HEK293 (cell line): ENCODE measurements at regions not wholly inside any gene's neighbourhood (a gene's known extent, or its start where the extent isn't known, plus 50 kb on each side); places are given as distances from the start of the nearest gene placed in this dataset.

Experiments
- HOXA7 ChIP-seq: sonication (generic); formaldehyde crosslinking; IDR thresholded peaks from 2 replicates; pipeline ENCODE4 v1.8.1; 2022; ENCODE audit warnings: missing genetic modification reagents, borderline replicate concordance
- IKZF3 ChIP-seq: fragments of 450-650 bp; IDR thresholded peaks from 2 replicates; pipeline ENCODE4 v1.5.0; 2018; ENCODE audit warnings: missing biosample characterization, mild to moderate bottlenecking, missing genetic modification characterization, moderate library complexity
- SP2 ChIP-seq: fragments of 450-650 bp; formaldehyde crosslinking; IDR thresholded peaks from 2 replicates; pipeline ENCODE4 v1.5.1; 2016; ENCODE audit warnings: missing biosample characterization, missing genetic modification characterization
- TCF7L2 ChIP-seq: IDR thresholded peaks from 2 replicates; pipeline ENCODE4 v1.6.1; 2011; ENCODE audit warnings: low read depth, mild to moderate bottlenecking, inconsistent platforms, low read length, moderate library complexity, borderline replicate concordance
- ZIC2 ChIP-seq: fragments of 450-650 bp; formaldehyde crosslinking; IDR thresholded peaks from 2 replicates; pipeline ENCODE4 v1.5.1; 2016; ENCODE audit warnings: missing biosample characterization, missing genetic modification characterization
- ZNF112 ChIP-seq: fragments of 450-650 bp; formaldehyde crosslinking; IDR thresholded peaks from 2 replicates; pipeline ENCODE4 v1.5.0; 2017; ENCODE audit warnings: missing biosample characterization, missing genetic modification characterization
- ZNF140 ChIP-seq: fragments of 450-650 bp; formaldehyde crosslinking; IDR thresholded peaks from 2 replicates; pipeline ENCODE4 v1.5.1; 2016; ENCODE audit warnings: missing biosample characterization, missing genetic modification characterization
- ZNF175 ChIP-seq: fragments of 450-650 bp; formaldehyde crosslinking; IDR thresholded peaks from 2 replicates; pipeline ENCODE4 v1.5.1; 2016; ENCODE audit warnings: missing biosample characterization, missing genetic modification characterization
- ZNF184 ChIP-seq: fragments of 450-650 bp; IDR thresholded peaks from 2 replicates; pipeline ENCODE4 v1.5.1; 2018; ENCODE audit warnings: missing biosample characterization, mild to moderate bottlenecking, missing genetic modification characterization
- ZNF221 ChIP-seq: fragments of 450-650 bp; formaldehyde crosslinking; IDR thresholded peaks from 2 replicates; pipeline ENCODE4 v1.5.1; 2017; ENCODE audit warnings: missing biosample characterization, missing genetic modification characterization, borderline replicate concordance
- ZNF223 ChIP-seq: fragments of 450-650 bp; formaldehyde crosslinking; IDR thresholded peaks from 2 replicates; pipeline ENCODE4 v1.5.1; 2016; ENCODE audit warnings: missing biosample characterization, missing genetic modification characterization
- ZNF248 ChIP-seq: fragments of 450-650 bp; formaldehyde crosslinking; IDR thresholded peaks from 2 replicates; pipeline ENCODE4 v1.5.1; 2017; ENCODE audit warnings: missing biosample characterization, missing genetic modification characterization
- ZNF324 ChIP-seq: fragments of 450-650 bp; formaldehyde crosslinking; IDR thresholded peaks from 2 replicates; pipeline ENCODE4 v1.5.1; 2016; ENCODE audit warnings: missing biosample characterization, missing genetic modification characterization
- ZNF350 ChIP-seq: fragments of 450-650 bp; formaldehyde crosslinking; IDR thresholded peaks from 2 replicates; pipeline ENCODE4 v1.5.0; 2017; ENCODE audit warnings: missing biosample characterization, mild to moderate bottlenecking, missing genetic modification characterization
- ZNF391 ChIP-seq: fragments of 450-650 bp; formaldehyde crosslinking; IDR thresholded peaks from 2 replicates; pipeline ENCODE4 v1.5.1; 2016; ENCODE audit warnings: low read depth, missing biosample characterization, missing genetic modification characterization, borderline replicate concordance
- ZNF48 ChIP-seq: fragments of 450-650 bp; formaldehyde crosslinking; IDR thresholded peaks from 2 replicates; pipeline ENCODE4 v1.5.1; 2016; ENCODE audit warnings: missing biosample characterization, missing genetic modification characterization
- ZNF501 ChIP-seq: fragments of 450-650 bp; formaldehyde crosslinking; IDR thresholded peaks from 2 replicates; pipeline ENCODE4 v1.5.1; 2016; ENCODE audit warnings: missing biosample characterization, missing genetic modification characterization
- ZNF529 ChIP-seq: fragments of 450-650 bp; formaldehyde crosslinking; IDR thresholded peaks from 2 replicates; pipeline ENCODE4 v1.5.1; 2017; ENCODE audit warnings: missing genetic modification characterization, missing biosample characterization; ENCODE audit not compliant: insufficient replicate concordance
- ZNF707 ChIP-seq: fragments of 450-650 bp; formaldehyde crosslinking; IDR thresholded peaks from 2 replicates; pipeline ENCODE4 v1.5.1; 2016; ENCODE audit warnings: missing biosample characterization, missing genetic modification characterization
- ZNF768 ChIP-seq: fragments of 450-650 bp; formaldehyde crosslinking; IDR thresholded peaks from 2 replicates; pipeline ENCODE4 v1.5.1; 2018; ENCODE audit warnings: missing biosample characterization, mild to moderate bottlenecking, missing genetic modification characterization
- ZNF776 ChIP-seq: fragments of 450-650 bp; formaldehyde crosslinking; IDR thresholded peaks from 2 replicates; pipeline ENCODE4 v1.5.0; 2017; ENCODE audit warnings: missing biosample characterization, missing genetic modification characterization, borderline replicate concordance
- ZNF837 ChIP-seq: fragments of 450-650 bp; formaldehyde crosslinking; IDR thresholded peaks from 2 replicates; pipeline ENCODE4 v1.5.1; 2016; ENCODE audit warnings: missing biosample characterization, missing genetic modification characterization
- ZSCAN30 ChIP-seq: fragments of 450-650 bp; IDR thresholded peaks from 2 replicates; pipeline ENCODE4 v1.5.1; 2018; ENCODE audit warnings: missing biosample characterization, mild to moderate bottlenecking, missing genetic modification characterization, moderate library complexity
- TF ChIP-seq, protein P1 (sequence below): fragments of 450-650 bp; formaldehyde crosslinking; IDR thresholded peaks from 2 replicates; pipeline ENCODE4 v1.5.1; 2016; ENCODE audit warnings: missing biosample characterization, missing genetic modification characterization
- TF ChIP-seq, protein P2 (sequence below): fragments of 450-650 bp; formaldehyde crosslinking; conservative IDR thresholded peaks from 2 replicates; pipeline ENCODE4 v1.5.1; 2016; ENCODE audit warnings: low read depth, missing biosample characterization, missing genetic modification characterization
- TF ChIP-seq, protein P3 (sequence below): fragments of 450-650 bp; formaldehyde crosslinking; IDR thresholded peaks from 2 replicates; pipeline ENCODE4 v1.5.1; 2016; ENCODE audit warnings: missing biosample characterization, missing genetic modification characterization
- TF ChIP-seq, protein P4 (sequence below): fragments of 450-650 bp; formaldehyde crosslinking; IDR thresholded peaks from 2 replicates; pipeline ENCODE4 v1.5.1; 2016; ENCODE audit warnings: missing biosample characterization, missing genetic modification characterization
- TF ChIP-seq, protein P5 (sequence below): fragments of 450-650 bp; formaldehyde crosslinking; IDR thresholded peaks from 2 replicates; pipeline ENCODE4 v1.5.1; 2017; ENCODE audit warnings: missing biosample characterization, missing genetic modification characterization
- TF ChIP-seq, protein P6 (sequence below): fragments of 450-650 bp; formaldehyde crosslinking; IDR thresholded peaks from 2 replicates; pipeline ENCODE4 v1.5.1; 2016; ENCODE audit warnings: missing biosample characterization, missing genetic modification characterization

DNA sequence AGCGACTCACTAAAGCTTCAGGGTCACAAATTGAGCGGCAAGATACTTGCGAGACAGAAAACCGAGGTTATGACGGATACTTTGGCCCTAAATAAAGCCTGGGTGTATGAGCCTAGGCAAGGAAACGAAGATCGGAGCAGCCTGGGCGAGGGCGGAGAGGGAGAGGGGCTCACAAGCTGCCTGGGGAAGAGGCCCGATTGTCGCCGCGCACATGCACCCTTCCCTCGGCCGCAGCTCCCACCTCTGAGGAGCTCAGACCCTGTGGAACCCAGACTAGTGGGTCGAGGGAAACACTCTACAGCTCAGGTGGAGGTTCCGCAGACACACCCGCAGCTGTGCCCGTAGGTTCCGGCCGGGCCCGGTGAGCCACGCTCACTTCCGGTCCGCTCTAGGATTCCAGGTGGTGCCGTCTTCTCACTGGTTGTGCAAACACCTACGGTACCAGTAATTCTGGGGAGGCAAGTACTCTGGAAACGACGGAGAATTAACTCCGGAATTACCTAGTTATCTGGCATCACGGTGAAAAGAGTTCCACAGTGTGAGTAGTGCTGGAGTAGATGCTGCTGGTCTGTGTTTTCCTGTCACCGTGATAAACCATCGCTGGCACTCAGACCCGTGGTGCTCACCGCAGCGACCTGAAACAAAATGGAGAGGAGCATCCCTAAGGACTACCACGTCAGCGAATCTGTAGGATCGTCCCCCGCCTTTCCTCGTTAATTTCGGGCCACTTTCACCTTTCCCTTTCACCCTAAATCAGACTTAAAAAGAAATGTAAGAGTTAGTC is 61.5 kb downstream of the GPX5 start (continued):
- TF ChIP-seq ZNF184 (tag by site-specific recombination) (no peak), ZSCAN30 (peak; percentile 79), ZIC2 (tag by site-specific recombination) (peak; percentile 47), ZNF140 (no peak), ZNF529 (tag by site-specific recombination) (no peak), ZNF391 (peak; percentile 23; the same call in 1 of the 2 replicates), HOXA7 (no peak), ZNF707 (tag by site-specific recombination) (no peak), ZNF324 (tag by site-specific recombination) (peak; percentile 62), ZNF175 (tag by site-specific recombination) (no peak), ZNF837 (no peak), ZNF223 (tag by site-specific recombination) (no peak), ZNF112 (tag by site-specific recombination) (no peak), SP2 (peak; percentile 80), ZNF501 (tag by site-specific recombination) (peak; percentile 90), ZNF776 (tag by site-specific recombination) (no peak), TCF7L2 (no peak), ZNF48 (tag by site-specific recombination) (no peak), ZNF221 (tag by site-specific recombination) (no peak), ZNF350 (tag by site-specific recombination) (no peak), ZNF768 (no peak; the same call in 1 of the 2 replicates), ZNF248 (tag by site-specific recombination) (no peak), IKZF3 (tag by site-specific recombination) (no peak)
- TF ChIP-seq, protein P1, sequence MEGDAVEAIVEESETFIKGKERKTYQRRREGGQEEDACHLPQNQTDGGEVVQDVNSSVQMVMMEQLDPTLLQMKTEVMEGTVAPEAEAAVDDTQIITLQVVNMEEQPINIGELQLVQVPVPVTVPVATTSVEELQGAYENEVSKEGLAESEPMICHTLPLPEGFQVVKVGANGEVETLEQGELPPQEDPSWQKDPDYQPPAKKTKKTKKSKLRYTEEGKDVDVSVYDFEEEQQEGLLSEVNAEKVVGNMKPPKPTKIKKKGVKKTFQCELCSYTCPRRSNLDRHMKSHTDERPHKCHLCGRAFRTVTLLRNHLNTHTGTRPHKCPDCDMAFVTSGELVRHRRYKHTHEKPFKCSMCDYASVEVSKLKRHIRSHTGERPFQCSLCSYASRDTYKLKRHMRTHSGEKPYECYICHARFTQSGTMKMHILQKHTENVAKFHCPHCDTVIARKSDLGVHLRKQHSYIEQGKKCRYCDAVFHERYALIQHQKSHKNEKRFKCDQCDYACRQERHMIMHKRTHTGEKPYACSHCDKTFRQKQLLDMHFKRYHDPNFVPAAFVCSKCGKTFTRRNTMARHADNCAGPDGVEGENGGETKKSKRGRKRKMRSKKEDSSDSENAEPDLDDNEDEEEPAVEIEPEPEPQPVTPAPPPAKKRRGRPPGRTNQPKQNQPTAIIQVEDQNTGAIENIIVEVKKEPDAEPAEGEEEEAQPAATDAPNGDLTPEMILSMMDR = no peak
- TF ChIP-seq, protein P2, sequence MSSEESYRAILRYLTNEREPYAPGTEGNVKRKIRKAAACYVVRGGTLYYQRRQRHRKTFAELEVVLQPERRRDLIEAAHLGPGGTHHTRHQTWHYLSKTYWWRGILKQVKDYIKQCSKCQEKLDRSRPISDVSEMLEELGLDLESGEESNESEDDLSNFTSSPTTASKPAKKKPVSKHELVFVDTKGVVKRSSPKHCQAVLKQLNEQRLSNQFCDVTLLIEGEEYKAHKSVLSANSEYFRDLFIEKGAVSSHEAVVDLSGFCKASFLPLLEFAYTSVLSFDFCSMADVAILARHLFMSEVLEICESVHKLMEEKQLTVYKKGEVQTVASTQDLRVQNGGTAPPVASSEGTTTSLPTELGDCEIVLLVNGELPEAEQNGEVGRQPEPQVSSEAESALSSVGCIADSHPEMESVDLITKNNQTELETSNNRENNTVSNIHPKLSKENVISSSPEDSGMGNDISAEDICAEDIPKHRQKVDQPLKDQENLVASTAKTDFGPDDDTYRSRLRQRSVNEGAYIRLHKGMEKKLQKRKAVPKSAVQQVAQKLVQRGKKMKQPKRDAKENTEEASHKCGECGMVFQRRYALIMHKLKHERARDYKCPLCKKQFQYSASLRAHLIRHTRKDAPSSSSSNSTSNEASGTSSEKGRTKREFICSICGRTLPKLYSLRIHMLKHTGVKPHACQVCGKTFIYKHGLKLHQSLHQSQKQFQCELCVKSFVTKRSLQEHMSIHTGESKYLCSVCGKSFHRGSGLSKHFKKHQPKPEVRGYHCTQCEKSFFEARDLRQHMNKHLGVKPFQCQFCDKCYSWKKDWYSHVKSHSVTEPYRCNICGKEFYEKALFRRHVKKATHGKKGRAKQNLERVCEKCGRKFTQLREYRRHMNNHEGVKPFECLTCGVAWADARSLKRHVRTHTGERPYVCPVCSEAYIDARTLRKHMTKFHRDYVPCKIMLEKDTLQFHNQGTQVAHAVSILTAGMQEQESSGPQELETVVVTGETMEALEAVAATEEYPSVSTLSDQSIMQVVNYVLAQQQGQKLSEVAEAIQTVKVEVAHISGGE (tag by site-specific recombination) = peak; percentile 98
- TF ChIP-seq, protein P3, sequence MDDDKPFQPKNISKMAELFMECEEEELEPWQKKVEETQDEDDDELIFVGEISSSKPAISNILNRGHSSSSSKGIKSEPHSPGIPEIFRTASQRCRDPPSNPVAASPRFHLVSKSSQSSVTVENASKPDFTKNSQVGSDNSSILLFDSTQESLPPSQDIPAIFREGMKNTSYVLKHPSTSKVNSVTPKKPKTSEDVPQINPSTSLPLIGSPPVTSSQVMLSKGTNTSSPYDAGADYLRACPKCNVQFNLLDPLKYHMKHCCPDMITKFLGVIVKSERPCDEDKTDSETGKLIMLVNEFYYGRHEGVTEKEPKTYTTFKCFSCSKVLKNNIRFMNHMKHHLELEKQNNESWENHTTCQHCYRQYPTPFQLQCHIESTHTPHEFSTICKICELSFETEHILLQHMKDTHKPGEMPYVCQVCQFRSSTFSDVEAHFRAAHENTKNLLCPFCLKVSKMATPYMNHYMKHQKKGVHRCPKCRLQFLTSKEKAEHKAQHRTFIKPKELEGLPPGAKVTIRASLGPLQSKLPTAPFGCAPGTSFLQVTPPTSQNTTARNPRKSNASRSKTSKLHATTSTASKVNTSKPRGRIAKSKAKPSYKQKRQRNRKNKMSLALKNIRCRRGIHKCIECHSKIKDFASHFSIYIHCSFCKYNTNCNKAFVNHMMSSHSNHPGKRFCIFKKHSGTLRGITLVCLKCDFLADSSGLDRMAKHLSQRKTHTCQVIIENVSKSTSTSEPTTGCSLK (tag by site-specific recombination) = no peak
- TF ChIP-seq, protein P4, sequence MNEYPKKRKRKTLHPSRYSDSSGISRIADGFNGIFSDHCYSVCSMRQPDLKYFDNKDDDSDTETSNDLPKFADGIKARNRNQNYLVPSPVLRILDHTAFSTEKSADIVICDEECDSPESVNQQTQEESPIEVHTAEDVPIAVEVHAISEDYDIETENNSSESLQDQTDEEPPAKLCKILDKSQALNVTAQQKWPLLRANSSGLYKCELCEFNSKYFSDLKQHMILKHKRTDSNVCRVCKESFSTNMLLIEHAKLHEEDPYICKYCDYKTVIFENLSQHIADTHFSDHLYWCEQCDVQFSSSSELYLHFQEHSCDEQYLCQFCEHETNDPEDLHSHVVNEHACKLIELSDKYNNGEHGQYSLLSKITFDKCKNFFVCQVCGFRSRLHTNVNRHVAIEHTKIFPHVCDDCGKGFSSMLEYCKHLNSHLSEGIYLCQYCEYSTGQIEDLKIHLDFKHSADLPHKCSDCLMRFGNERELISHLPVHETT = peak; percentile 54; the same call in 1 of the 2 replicates
- TF ChIP-seq, protein P5, sequence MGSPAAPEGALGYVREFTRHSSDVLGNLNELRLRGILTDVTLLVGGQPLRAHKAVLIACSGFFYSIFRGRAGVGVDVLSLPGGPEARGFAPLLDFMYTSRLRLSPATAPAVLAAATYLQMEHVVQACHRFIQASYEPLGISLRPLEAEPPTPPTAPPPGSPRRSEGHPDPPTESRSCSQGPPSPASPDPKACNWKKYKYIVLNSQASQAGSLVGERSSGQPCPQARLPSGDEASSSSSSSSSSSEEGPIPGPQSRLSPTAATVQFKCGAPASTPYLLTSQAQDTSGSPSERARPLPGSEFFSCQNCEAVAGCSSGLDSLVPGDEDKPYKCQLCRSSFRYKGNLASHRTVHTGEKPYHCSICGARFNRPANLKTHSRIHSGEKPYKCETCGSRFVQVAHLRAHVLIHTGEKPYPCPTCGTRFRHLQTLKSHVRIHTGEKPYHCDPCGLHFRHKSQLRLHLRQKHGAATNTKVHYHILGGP (tag by site-specific recombination) = no peak
- TF ChIP-seq, protein P6, sequence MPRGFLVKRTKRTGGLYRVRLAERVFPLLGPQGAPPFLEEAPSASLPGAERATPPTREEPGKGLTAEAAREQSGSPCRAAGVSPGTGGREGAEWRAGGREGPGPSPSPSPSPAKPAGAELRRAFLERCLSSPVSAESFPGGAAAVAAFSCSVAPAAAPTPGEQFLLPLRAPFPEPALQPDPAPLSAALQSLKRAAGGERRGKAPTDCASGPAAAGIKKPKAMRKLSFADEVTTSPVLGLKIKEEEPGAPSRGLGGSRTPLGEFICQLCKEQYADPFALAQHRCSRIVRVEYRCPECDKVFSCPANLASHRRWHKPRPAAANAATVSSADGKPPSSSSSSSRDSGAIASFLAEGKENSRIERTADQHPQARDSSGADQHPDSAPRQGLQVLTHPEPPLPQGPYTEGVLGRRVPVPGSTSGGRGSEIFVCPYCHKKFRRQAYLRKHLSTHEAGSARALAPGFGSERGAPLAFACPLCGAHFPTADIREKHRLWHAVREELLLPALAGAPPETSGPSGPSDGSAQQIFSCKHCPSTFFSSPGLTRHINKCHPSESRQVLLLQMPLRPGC (tag by site-specific recombination) = peak; percentile 28; the same call in 1 of the 2 replicates
